ENCODE measurements at regions not wholly inside any gene's neighbourhood (a gene's known extent, or its start where the extent isn't known, plus 50 kb on each side); places are given as distances from the start of the nearest gene placed in this dataset.

DNA sequence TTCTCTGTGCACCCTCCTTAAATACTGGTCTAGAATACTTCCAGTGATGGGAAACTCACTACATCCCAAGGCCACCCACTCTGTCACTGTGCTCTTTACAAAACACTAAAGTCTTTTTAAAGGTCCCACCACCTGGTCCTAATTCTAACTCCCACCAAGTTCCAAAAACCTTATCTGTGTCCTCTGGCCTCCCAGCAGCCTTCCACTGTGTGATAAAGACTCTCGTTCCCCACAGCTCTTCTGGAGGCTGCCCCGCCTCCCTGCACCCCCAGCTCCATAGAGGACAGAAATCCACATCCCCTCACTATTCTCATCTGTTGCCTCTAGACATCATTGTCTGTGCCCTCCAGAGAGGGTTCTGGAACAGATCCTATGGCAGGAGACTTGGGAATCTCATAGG lies 276.4 kb downstream of the FAM43A start:
- H3K36me3 ChIP-seq (ENCODE audit: low read depth), result no peaks in the 10 kb centered on the region
- no peaks in the 10 kb centered on the region for H3K9me3 ChIP-seq
- H3K4me3 ChIP-seq, result no peak overlapping the region
- H3K4me1 ChIP-seq (ENCODE audit: low read depth), result no peaks in the 10 kb centered on the region
- intact Hi-C loops (cut with DNase I, micrococcal nuclease), result no loop called here
- ATAC-seq (no peak), DNase-seq (no peak)
- TF ChIP-seq, protein P1, sequence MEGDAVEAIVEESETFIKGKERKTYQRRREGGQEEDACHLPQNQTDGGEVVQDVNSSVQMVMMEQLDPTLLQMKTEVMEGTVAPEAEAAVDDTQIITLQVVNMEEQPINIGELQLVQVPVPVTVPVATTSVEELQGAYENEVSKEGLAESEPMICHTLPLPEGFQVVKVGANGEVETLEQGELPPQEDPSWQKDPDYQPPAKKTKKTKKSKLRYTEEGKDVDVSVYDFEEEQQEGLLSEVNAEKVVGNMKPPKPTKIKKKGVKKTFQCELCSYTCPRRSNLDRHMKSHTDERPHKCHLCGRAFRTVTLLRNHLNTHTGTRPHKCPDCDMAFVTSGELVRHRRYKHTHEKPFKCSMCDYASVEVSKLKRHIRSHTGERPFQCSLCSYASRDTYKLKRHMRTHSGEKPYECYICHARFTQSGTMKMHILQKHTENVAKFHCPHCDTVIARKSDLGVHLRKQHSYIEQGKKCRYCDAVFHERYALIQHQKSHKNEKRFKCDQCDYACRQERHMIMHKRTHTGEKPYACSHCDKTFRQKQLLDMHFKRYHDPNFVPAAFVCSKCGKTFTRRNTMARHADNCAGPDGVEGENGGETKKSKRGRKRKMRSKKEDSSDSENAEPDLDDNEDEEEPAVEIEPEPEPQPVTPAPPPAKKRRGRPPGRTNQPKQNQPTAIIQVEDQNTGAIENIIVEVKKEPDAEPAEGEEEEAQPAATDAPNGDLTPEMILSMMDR (IDR thresholded peaks at IDR 0.05), result no peak

DNA sequence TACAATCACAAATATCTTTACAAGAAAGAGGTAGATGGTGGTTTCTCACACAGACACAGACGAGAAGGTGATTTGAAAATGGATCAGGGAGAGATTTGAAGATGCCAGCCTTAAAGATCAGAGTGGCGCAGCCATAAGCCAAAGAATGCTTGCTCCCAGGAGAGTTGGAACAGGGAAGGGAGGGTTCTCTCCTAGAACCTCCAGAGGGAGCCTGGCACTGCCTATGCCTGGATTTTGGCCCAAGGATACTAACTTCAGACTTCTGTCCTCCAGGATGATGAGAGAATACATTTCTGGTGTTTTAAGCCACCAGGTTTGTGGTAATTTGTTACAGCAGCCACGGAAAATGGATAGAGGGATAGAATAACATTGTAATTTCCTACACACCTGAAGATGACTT lies 279.1 kb downstream of the FAM43A start:
- ATAC-seq (no peak), DNase-seq (no peak)
- no peak overlapping the region for H3K4me3 ChIP-seq
- intact Hi-C loops (cut with DNase I, micrococcal nuclease), result no loop called here
- no peaks in the 10 kb centered on the region for H3K4me1 ChIP-seq (ENCODE audit: low read depth)
- no peaks in the 10 kb centered on the region for H3K9me3 ChIP-seq
- no peaks in the 10 kb centered on the region for H3K36me3 ChIP-seq (ENCODE audit: low read depth)
- TF ChIP-seq, protein P1 (IDR thresholded peaks at IDR 0.05), result no peak

DNA sequence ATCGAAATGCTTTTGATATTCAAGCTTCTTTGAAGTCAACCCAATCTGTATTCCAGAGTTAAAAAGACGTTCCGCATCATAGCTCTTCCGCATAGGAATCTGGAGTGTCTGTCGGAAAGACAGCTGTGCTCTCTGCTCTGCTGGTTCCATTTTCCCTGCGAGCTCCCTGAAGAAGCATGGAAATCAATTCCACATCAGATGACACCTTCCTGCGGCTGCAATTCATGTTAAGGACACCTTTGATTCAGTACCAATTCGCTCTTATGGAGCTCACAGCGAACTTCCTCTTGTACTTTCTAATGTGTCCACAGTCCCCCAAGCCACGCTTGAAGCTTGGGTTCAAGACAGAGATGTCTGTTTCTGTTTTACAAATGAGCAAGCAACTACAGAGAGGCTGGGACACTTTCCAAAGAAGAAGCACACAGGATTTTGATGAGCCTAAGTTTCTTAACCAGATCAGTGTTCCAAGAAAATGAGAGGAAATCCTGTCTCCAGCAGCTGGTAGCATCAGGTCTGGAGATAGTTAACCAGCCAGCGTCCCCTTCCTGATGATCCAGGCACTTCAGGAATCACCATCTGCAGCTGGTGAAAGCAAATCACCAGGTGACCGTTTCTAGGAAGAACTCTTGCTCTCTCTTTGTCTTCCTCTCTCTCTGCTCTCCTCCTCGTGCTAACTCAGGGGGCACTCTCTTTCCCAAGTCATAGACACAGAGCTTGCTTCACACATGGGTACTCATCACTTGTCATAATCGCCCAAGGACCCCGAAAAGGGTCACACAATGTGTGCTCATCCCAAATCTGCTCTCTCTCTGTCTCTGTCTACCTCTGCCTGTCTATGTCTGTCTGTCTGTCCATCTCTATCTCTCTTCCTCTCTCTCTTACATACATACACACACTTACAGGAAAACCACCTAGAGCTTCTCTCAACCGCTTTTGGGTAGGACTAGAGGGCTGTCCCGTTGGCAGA lies 281.8 kb downstream of the FAM43A start:
- intact Hi-C loops (cut with DNase I, micrococcal nuclease), result no loop called here
- TF ChIP-seq, protein P1 (IDR thresholded peaks at IDR 0.05), result no peak
- ATAC-seq (no peak), DNase-seq (no peak)
- no peaks in the 10 kb centered on the region for H3K4me1 ChIP-seq (ENCODE audit: low read depth)
- no peaks in the 10 kb centered on the region for H3K36me3 ChIP-seq (ENCODE audit: low read depth)
- no peak overlapping the region for H3K4me3 ChIP-seq
- H3K9me3 ChIP-seq, result no peaks in the 10 kb centered on the region

DNA sequence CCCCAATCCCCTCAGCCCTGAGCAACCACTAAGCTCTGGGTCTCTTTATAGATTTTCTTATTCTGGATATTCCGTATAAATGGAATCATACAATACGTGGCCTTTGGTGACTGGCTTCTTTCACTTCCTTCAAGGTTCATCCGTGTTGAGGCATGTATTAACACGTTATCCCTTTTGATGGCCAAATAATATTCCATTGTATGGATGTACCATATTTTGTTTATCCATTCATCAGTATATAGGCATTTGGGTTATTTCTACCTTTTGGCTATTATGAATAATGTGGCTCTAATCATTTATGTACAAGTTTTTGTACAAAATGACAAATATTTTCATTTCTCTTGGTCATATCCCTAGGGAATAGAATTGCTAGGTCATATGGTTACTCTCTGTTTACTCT lies 284.4 kb downstream of the FAM43A start:
- no peak for ATAC-seq
- intact Hi-C loops (cut with DNase I, micrococcal nuclease), result no loop called here
- TF ChIP-seq, protein P1 (IDR thresholded peaks at IDR 0.05), result no peak
- Histone ChIP-seq H3K4me3 (no peak overlapping the region), H3K36me3 (ENCODE audit: low read depth) (no peaks in the 10 kb centered on the region), H3K9me3 (no peaks in the 10 kb centered on the region), H3K4me1 (ENCODE audit: low read depth) (no peaks in the 10 kb centered on the region)
- no peak for DNase-seq

DNA sequence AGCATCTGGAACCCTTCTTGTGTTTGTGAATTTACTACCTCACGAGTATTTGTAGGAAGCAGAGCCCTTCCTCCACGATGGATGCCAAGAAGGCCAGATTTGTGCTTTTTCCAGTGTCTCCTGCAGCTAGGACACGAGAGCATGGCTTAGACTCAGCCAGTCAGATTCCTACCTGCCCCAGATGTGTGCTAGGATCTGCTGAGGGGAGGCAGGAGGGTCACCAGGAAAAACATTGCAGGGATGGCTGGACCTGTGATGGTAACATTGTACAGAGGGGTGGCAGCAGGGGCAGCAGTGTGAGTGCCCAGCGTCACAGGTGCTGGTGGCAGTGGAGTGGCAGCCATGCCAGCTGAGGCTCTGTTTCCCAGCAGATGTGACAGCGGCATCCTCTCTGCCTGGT lies 285.3 kb downstream of the FAM43A start:
- Histone ChIP-seq H3K4me1 (ENCODE audit: low read depth) (no peaks in the 10 kb centered on the region), H3K9me3 (no peaks in the 10 kb centered on the region), H3K4me3 (no peak overlapping the region), H3K36me3 (ENCODE audit: low read depth) (no peaks in the 10 kb centered on the region)
- DNase-seq (no peak), ATAC-seq (no peak)
- intact Hi-C loops (cut with DNase I, micrococcal nuclease), result no loop called here
- TF ChIP-seq, protein P1 (IDR thresholded peaks at IDR 0.05), result no peak
